ENCODE measurements at regions not wholly inside any gene's neighbourhood (a gene's known extent, or its start where the extent isn't known, plus 50 kb on each side); places are given as distances from the start of the nearest gene placed in this dataset.
A peak's percentile ranks its signal among the peaks of the same experiment; 100 is the strongest.

DNA sequence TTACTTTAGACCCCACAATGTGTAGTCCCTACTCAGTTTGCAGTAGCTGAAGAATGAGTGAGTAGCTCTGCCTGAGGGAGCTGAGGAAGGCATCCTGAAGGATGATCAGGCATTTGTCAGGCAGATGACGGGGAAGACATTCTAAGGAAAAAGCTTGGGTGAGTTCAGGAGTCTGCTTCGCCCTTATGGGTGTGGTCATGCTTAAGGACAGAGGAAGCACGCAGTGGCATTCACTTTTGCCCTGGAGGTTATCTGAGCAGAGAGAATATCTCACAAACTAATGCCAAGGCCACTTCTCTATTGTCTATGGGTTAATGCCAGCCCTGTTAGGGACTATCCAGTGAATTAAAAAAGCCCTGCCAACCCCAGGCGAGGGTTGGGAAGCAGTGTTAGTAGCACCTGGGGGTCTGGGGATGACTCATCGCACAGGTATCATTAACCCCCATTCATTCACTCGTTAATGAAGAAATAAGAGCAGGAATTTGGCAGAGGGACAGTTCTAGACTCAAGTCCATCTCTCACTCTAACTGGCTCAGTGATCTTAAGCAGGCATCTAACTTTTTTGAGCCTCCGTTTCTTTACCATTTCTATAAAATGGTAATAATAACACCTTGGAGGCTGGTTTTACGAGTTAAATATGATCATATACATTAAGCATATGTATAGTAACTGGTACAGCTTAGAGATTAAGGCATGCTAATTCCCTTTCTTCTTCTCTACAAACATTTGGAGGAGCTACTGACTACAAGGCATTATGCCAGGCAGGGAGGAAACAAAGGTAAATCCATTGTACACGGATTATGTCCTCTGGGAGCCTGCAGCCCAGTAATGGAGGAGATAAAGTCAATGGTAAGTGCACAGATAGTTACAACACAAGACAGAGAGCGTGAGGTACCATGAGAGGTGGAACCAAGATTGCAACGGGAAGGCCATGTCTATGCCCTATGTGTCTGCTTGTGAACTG is 93.2 kb upstream of the AKIRIN2 start:
- Histone ChIP-seq H4K20me1 (ENCODE audit: control insufficient read depth, extremely low read depth, insufficient read depth, low read length) (no peaks in the 10 kb centered on the region), H3K27ac (ENCODE audit: control insufficient read depth, insufficient read depth, low read length) (no peak overlapping the region), H3K79me2 (ENCODE audit: control insufficient read depth, insufficient read depth, low read length) (no peaks in the 10 kb centered on the region), H3K4me2 (ENCODE audit: control insufficient read depth, extremely low read depth, insufficient read depth, low read depth, low read length) (peak overlapping the region; percentile 41), H2AFZ (ENCODE audit: control insufficient read depth, low read length) (peak overlapping the region; percentile 7), H3K9ac (ENCODE audit: control insufficient read depth, extremely low read depth, insufficient read depth, low read length) (no peak overlapping the region), H3K27me3 (ENCODE audit: control insufficient read depth, extremely low read depth, insufficient read depth, low read length) (no peaks in the 10 kb centered on the region), H3K4me3 (ENCODE audit: control insufficient read depth in 2 of 3, extremely low read depth in 1 of 3, insufficient read depth in 2 of 3, low read depth in 1 of 3, low read length in 3 of 3) (no peak overlapping the region), H3K9me1 (ENCODE audit: control insufficient read depth, extremely low read depth, insufficient read depth, low read length) (no peaks in the 10 kb centered on the region), H3K36me3 (ENCODE audit: control insufficient read depth in 2 of 2, extremely low read depth in 1 of 2, insufficient read depth in 2 of 2, low read length in 2 of 2) (no peaks in the 10 kb centered on the region), H3K9me3 (ENCODE audit: control insufficient read depth, low read depth, low read length) (no peaks in the 10 kb centered on the region), H3K4me1 (ENCODE audit: control insufficient read depth, extremely low read depth, insufficient read depth, low read length) (peaks cover 16% of the 10 kb centered on the region)
- TF ChIP-seq, protein P1, sequence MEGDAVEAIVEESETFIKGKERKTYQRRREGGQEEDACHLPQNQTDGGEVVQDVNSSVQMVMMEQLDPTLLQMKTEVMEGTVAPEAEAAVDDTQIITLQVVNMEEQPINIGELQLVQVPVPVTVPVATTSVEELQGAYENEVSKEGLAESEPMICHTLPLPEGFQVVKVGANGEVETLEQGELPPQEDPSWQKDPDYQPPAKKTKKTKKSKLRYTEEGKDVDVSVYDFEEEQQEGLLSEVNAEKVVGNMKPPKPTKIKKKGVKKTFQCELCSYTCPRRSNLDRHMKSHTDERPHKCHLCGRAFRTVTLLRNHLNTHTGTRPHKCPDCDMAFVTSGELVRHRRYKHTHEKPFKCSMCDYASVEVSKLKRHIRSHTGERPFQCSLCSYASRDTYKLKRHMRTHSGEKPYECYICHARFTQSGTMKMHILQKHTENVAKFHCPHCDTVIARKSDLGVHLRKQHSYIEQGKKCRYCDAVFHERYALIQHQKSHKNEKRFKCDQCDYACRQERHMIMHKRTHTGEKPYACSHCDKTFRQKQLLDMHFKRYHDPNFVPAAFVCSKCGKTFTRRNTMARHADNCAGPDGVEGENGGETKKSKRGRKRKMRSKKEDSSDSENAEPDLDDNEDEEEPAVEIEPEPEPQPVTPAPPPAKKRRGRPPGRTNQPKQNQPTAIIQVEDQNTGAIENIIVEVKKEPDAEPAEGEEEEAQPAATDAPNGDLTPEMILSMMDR (optimal IDR thresholded peaks at IDR 0.05 in 1 of 3, IDR thresholded peaks at IDR 0.05 in 1 of 3, conservative IDR thresholded peaks at IDR 0.05 in 1 of 3; ENCODE audit: extremely low read depth in 1 of 3, insufficient read depth in 2 of 3, low read length in 3 of 3) = no peak
- TF ChIP-seq EZH2 (IDR thresholded peaks at IDR 0.05; ENCODE audit: low read length) = no peak
- dilution Hi-C loops (cut with MboI; ENCODE audit: extremely low pct_ligation_motif_present, low sequenced_read_pairs) = no loop called here
- FAIRE-seq (peak; percentile 29), DNase-seq (ENCODE audit: low read depth, low spot score) (peak; percentile 28)

DNA sequence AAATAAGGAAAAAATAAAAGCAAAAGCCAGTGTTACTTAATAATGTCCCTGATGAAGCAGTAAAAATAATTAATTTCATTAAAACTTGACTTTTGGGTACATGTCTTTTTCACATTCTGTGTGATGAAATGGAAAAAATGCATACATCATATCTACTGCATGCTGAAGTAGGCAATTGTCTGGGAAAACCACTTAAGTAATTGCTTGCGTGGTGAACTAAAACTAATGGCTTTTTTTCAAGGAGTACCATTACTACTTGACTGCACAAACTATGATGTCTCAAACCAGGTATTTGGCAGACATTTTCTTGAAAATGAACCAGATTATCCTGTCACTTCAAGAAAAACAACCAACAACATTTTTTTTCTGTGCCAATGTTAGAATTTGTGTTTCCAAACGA is 91.3 kb upstream of the AKIRIN2 start:
- FAIRE-seq (no peak), DNase-seq (ENCODE audit: low read depth, low spot score) (no peak)
- H3K79me2 ChIP-seq (ENCODE audit: control insufficient read depth, insufficient read depth, low read length) = no peaks in the 10 kb centered on the region
- H3K27me3 ChIP-seq (ENCODE audit: control insufficient read depth, extremely low read depth, insufficient read depth, low read length) = no peaks in the 10 kb centered on the region
- H3K4me3 ChIP-seq (ENCODE audit: control insufficient read depth in 2 of 3, extremely low read depth in 1 of 3, insufficient read depth in 2 of 3, low read depth in 1 of 3, low read length in 3 of 3) = no peak overlapping the region
- no peaks in the 10 kb centered on the region for H3K36me3 ChIP-seq (ENCODE audit: control insufficient read depth in 2 of 2, extremely low read depth in 1 of 2, insufficient read depth in 2 of 2, low read length in 2 of 2)
- H4K20me1 ChIP-seq (ENCODE audit: control insufficient read depth, extremely low read depth, insufficient read depth, low read length) = no peaks in the 10 kb centered on the region
- TF ChIP-seq EZH2 (IDR thresholded peaks at IDR 0.05; ENCODE audit: low read length) = no peak
- TF ChIP-seq, protein P1 (optimal IDR thresholded peaks at IDR 0.05 in 1 of 3, IDR thresholded peaks at IDR 0.05 in 1 of 3, conservative IDR thresholded peaks at IDR 0.05 in 1 of 3; ENCODE audit: extremely low read depth in 1 of 3, insufficient read depth in 2 of 3, low read length in 3 of 3) = no peak
- H3K9me1 ChIP-seq (ENCODE audit: control insufficient read depth, extremely low read depth, insufficient read depth, low read length) = no peaks in the 10 kb centered on the region
- H3K4me1 ChIP-seq (ENCODE audit: control insufficient read depth, extremely low read depth, insufficient read depth, low read length) = peaks cover 33% of the 10 kb centered on the region
- H3K27ac ChIP-seq (ENCODE audit: control insufficient read depth, insufficient read depth, low read length) = no peak overlapping the region
- dilution Hi-C loops (cut with MboI; ENCODE audit: extremely low pct_ligation_motif_present, low sequenced_read_pairs) = no loop called here
- H3K4me2 ChIP-seq (ENCODE audit: control insufficient read depth, extremely low read depth, insufficient read depth, low read depth, low read length) = no peak overlapping the region
- no peak overlapping the region for H2AFZ ChIP-seq (ENCODE audit: control insufficient read depth, low read length)
- no peak overlapping the region for H3K9ac ChIP-seq (ENCODE audit: control insufficient read depth, extremely low read depth, insufficient read depth, low read length)
- no peaks in the 10 kb centered on the region for H3K9me3 ChIP-seq (ENCODE audit: control insufficient read depth, low read depth, low read length)
